Activated CD8-positive, alpha-beta memory T cell treated with anti-CD3 and anti-CD28 coated beads, Interleukin-2, amount 50 U/mL, for 1 hour (primary cell): ENCODE measurements at regions not wholly inside any gene's neighbourhood (a gene's known extent, or its start where the extent isn't known, plus 50 kb on each side); places are given as distances from the start of the nearest gene placed in this dataset.
"Not testable (repeated sequence)": the region's sequence is repeated elsewhere in the genome, so short reads cannot be mapped to it uniquely, and the experiment has no call there.

Experiments used
- DNase-seq: peaks from one replicate; pipeline ENCODE4 v3.0.0-alpha.2; 2020; ENCODE audit errors: extremely low read depth

GRCh38 chr2:129404000-129404685, 575.3 kb upstream of the RAB6C start:
- no peak for DNase-seq

GRCh38 chr2:129408570-129408969, 570.9 kb upstream of the RAB6C start:
- no peak for DNase-seq

GRCh38 chr2:129417041-129417440, 562.4 kb upstream of the RAB6C start:
- DNase-seq: not testable (repeated sequence)

- no peak for DNase-seq
These were observed 557.4 kb upstream of the RAB6C start for GRCh38 chr2:129422028-129422427.

- no peak for DNase-seq
These were observed 551.3 kb upstream of the RAB6C start for GRCh38 chr2:129428086-129428660.

- DNase-seq: no peak
These were observed 548.6 kb upstream of the RAB6C start for GRCh38 chr2:129430911-129431310.

- no peak for DNase-seq
These were observed 547.6 kb upstream of the RAB6C start for GRCh38 chr2:129431881-129432280.

GRCh38 chr2:129436809-129437208, 542.7 kb upstream of the RAB6C start:
- no peak for DNase-seq

- DNase-seq: no peak
These were observed 541.7 kb upstream of the RAB6C start for GRCh38 chr2:129437725-129438124.

GRCh38 chr2:129438501-129439057, 540.9 kb upstream of the RAB6C start:
- no peak for DNase-seq

- DNase-seq: no peak
These were observed 539.8 kb upstream of the RAB6C start for GRCh38 chr2:129439406-129440302.

- no peak for DNase-seq
These were observed 537.9 kb upstream of the RAB6C start for GRCh38 chr2:129441610-129442009.

GRCh38 chr2:129443235-129443864, 536.1 kb upstream of the RAB6C start:
- DNase-seq: no peak

GRCh38 chr2:129443865-129444739, 535.4 kb upstream of the RAB6C start:
- no peak for DNase-seq

- no peak for DNase-seq
These were observed 534.7 kb upstream of the RAB6C start for GRCh38 chr2:129444751-129445150.

GRCh38 chr2:129456691-129457090, 522.8 kb upstream of the RAB6C start:
- DNase-seq: no peak

- DNase-seq: no peak
These were observed 522.1 kb upstream of the RAB6C start for GRCh38 chr2:129457277-129457818.

GRCh38 chr2:129458006-129458405, 521.5 kb upstream of the RAB6C start:
- DNase-seq: no peak

GRCh38 chr2:129458436-129458835, 521.0 kb upstream of the RAB6C start:
- no peak for DNase-seq

GRCh38 chr2:129459200-129459876, 520.1 kb upstream of the RAB6C start:
- no peak for DNase-seq
